ENCODE measurements at regions not wholly inside any gene's neighbourhood (a gene's known extent, or its start where the extent isn't known, plus 50 kb on each side); places are given as distances from the start of the nearest gene placed in this dataset.

DNA sequence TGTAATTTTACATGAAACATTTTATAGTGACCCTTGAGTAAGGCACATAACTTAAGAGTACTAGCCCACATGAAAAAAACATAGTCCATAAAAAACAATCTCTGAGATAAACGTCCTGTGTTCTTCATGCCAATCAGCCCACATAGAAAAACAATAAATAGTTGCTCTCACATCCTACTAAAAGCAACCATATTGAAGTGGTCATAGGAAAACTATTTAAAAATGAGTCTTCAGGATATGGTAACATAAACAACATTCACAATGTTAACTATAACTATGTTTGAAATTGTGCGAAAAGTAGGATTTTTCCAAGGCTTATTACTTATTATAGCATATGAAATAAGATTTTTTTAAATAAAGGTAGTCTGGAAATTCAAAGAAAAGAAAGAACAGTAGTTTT, 77.1 kb upstream of the EPHA5 start:
- DNase-seq (ENCODE audit: low spot score): no peak

DNA sequence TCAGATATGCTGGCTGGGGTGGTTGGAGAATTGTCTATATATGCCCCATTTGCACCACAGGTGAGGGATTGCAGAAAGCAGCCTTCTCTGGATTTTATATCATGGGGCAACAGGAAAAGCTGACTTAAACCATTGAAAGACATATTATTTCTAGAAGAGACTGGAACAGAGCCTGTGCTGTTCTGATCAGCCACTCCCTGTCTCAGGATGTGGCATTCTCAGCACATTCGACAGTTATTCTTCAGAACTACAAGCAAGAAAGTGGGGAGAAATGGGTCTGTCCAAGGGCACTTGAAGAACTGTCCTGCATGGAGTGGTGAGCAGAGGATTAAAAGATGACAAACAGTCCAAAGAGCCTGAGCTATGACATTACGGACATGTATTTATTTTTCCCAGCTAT, 67.8 kb upstream of the EPHA5 start:
- no peak for DNase-seq (ENCODE audit: low spot score)

- DNase-seq (ENCODE audit: low spot score): no peak
Observed at GRCh38 chr4:65737672-65738071, 67.4 kb upstream of the EPHA5 start.

DNA sequence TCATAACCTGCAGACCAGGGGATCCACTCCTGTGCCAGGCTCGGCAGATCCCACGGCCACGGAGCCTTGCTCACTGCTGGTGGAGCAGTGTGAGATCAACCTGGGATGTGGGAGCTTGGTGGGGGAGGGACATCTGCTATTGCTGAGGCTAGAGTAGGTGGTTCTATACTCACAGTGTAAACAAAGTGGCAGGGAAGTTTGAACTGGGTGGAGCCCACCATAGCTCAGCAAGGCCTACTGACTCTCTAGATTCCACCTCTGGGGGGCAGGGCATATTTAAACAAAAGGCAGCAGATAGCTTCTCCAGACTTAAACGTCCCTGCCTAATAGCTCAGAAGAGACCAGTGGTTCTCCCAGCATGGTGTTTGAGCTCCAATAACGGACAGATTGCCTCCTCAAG, 54.7 kb upstream of the EPHA5 start:
- DNase-seq (ENCODE audit: low spot score): no peak

Measured in kidney tubule cell (primary cell).